Uterus (tissue), 2 donors: ENCODE measurements at regions not wholly inside any gene's neighbourhood (a gene's known extent, or its start where the extent isn't known, plus 50 kb on each side); places are given as distances from the start of the nearest gene placed in this dataset.

Source experiments
- POLR2A ChIP-seq, 2 donors: fragments of 450-650 bp; IDR thresholded peaks; one replicate each; pipeline ENCODE4 v1.6.1; 2016; ENCODE audit warnings: antibody characterized with exemption in 2 of 2, mild to moderate bottlenecking in 1 of 2, moderate library complexity in 1 of 2
- TF ChIP-seq, protein P1 (sequence below), 4 experiments: fragments of 200-600 bp in 2 of 4; fragments of 450-650 bp in 2 of 4; sonication (generic) in 2 of 4; IDR thresholded peaks; one replicate each; pipeline ENCODE4 v1.5.1; 2016 to 2019; ENCODE audit warnings: antibody characterized with exemption in 4 of 4, mild to moderate bottlenecking in 2 of 4, moderate library complexity in 1 of 4

- TF ChIP-seq, protein P1, sequence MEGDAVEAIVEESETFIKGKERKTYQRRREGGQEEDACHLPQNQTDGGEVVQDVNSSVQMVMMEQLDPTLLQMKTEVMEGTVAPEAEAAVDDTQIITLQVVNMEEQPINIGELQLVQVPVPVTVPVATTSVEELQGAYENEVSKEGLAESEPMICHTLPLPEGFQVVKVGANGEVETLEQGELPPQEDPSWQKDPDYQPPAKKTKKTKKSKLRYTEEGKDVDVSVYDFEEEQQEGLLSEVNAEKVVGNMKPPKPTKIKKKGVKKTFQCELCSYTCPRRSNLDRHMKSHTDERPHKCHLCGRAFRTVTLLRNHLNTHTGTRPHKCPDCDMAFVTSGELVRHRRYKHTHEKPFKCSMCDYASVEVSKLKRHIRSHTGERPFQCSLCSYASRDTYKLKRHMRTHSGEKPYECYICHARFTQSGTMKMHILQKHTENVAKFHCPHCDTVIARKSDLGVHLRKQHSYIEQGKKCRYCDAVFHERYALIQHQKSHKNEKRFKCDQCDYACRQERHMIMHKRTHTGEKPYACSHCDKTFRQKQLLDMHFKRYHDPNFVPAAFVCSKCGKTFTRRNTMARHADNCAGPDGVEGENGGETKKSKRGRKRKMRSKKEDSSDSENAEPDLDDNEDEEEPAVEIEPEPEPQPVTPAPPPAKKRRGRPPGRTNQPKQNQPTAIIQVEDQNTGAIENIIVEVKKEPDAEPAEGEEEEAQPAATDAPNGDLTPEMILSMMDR (IDR thresholded peaks at IDR 0.05) = no peak
- no peak for TF ChIP-seq POLR2A (IDR thresholded peaks at IDR 0.05)
Measured at GRCh38 chr12:124410354-124411175, 115.7 kb downstream of the RFLNA start.
